IMR-90 (cell line): ENCODE measurements at regions not wholly inside any gene's neighbourhood (a gene's known extent, or its start where the extent isn't known, plus 50 kb on each side); places are given as distances from the start of the nearest gene placed in this dataset.

Experiments
- ATAC-seq: fragments of 200-7000 bp; cut with Tn5 transposase; 2 replicates; pipeline ENCODE4 v1.9.1; 2020; ENCODE audit warnings: low read depth, mild to moderate bottlenecking, moderate library complexity
- BruUV-seq: library from RNA; stranded (reverse); fragments of 400-500 nt; replicated peaks from 2 replicates; lab custom pipeline; 2021; lab: Mats Ljungman, UMichigan
- CTCF ChIA-PET: fragments of 300-600 bp; formaldehyde crosslinking; extraction: SDS; loops from one replicate; lab custom pipeline; 2021; ENCODE audit warnings: antibody characterized with exemption; lab: Yijun Ruan, JAX
- POLR2A ChIA-PET: fragments of 300-600 bp; sonication (Branson Sonifier 250); formaldehyde crosslinking; loops from one replicate; lab custom pipeline; 2022; ENCODE audit warnings: antibody characterized with exemption; ENCODE audit not compliant: unreplicated experiment; lab: Charles Lee
- DNase-seq: peaks from one replicate; pipeline ENCODE4 v3.0.0; 2013
- H2AFZ ChIP-seq: replicated peaks from 2 replicates; pipeline ENCODE3; 2013; ENCODE audit warnings: low read length, mild to moderate bottlenecking; ENCODE audit not compliant: poor library complexity
- H2AK5ac ChIP-seq: 2 replicates; pipeline ENCODE4 v1.6.1; 2013; ENCODE audit warnings: low read depth, low read length, inconsistent platforms
- H2AK9ac ChIP-seq: replicated peaks from 2 replicates; pipeline ENCODE3; 2013; ENCODE audit warnings: mild to moderate bottlenecking, low read depth, low read length, moderate library complexity; ENCODE audit not compliant: poor library complexity
- H2BK120ac ChIP-seq: 2 replicates; pipeline ENCODE4 v1.6.1; 2013; ENCODE audit warnings: low read depth, low read length, inconsistent platforms
- H2BK15ac ChIP-seq: 3 replicates; pipeline ENCODE4 v1.6.1; 2013; ENCODE audit warnings: low read depth, low read length, inconsistent platforms
- H2BK20ac ChIP-seq: 2 replicates; pipeline ENCODE4 v1.6.1; 2013; ENCODE audit warnings: low read depth, mild to moderate bottlenecking, inconsistent platforms, low read length, moderate library complexity
- H2BK5ac ChIP-seq: 2 replicates; pipeline ENCODE4 v1.6.1; 2013; ENCODE audit warnings: mild to moderate bottlenecking, low read depth, low read length, inconsistent platforms; ENCODE audit not compliant: poor library complexity, severe bottlenecking
- H3K14ac ChIP-seq: replicated peaks from 2 replicates; pipeline ENCODE4 v1.6.1; 2013; ENCODE audit warnings: low read depth, low read length, inconsistent platforms
- H3K18ac ChIP-seq: 2 replicates; pipeline ENCODE4 v1.6.1; 2013; ENCODE audit warnings: low read depth, low read length, control low read depth
- H3K23ac ChIP-seq: 2 replicates; pipeline ENCODE4 v1.6.1; 2013; ENCODE audit warnings: low read depth, low read length, inconsistent platforms
- H3K27ac ChIP-seq: 2 replicates; pipeline ENCODE4 v1.5.1; 2013; ENCODE audit warnings: mild to moderate bottlenecking, control low read depth, low read length; ENCODE audit not compliant: insufficient read depth
- H3K27me3 ChIP-seq: 2 replicates; pipeline ENCODE4 v1.6.1; 2013; ENCODE audit warnings: low read length; ENCODE audit not compliant: control insufficient read depth, insufficient read depth
- H3K36me3 ChIP-seq: 2 replicates; pipeline ENCODE4 v1.6.1; 2013; ENCODE audit warnings: low read length, mixed read lengths; ENCODE audit not compliant: control insufficient read depth, insufficient read depth
- H3K4ac ChIP-seq: 2 replicates; pipeline ENCODE4 v1.6.1; 2013; ENCODE audit warnings: low read depth, low read length, inconsistent platforms
- H3K4me1 ChIP-seq: 2 replicates; pipeline ENCODE4 v1.6.1; 2013; ENCODE audit warnings: low read length, mixed read lengths; ENCODE audit not compliant: control insufficient read depth, insufficient read depth
- H3K4me2 ChIP-seq: 2 replicates; pipeline ENCODE4 v1.6.1; 2013; ENCODE audit warnings: low read depth, mild to moderate bottlenecking, control low read depth, low read length, moderate library complexity
- H3K4me3 ChIP-seq: 2 replicates; pipeline ENCODE4 v1.5.1; 2013; ENCODE audit warnings: low read depth, mild to moderate bottlenecking, control low read depth, low read length, moderate library complexity; ENCODE audit not compliant: insufficient read depth
- H3K56ac ChIP-seq: 2 replicates; pipeline ENCODE4 v1.6.1; 2013; ENCODE audit warnings: low read length, inconsistent platforms; ENCODE audit not compliant: insufficient read depth; ENCODE audit errors: extremely low read depth
- H3K79me1 ChIP-seq, 2 experiments: 2 replicates each; pipeline ENCODE4 v1.6.1; 2013; ENCODE audit warnings: low read length in 2 of 2, inconsistent platforms in 1 of 2, low read depth in 1 of 2
- H3K9ac ChIP-seq: 2 replicates; pipeline ENCODE4 v1.6.1; 2013; ENCODE audit warnings: low read depth, low read length, control low read depth
- H3K9me1 ChIP-seq: 2 replicates; pipeline ENCODE4 v1.6.1; 2013; ENCODE audit warnings: low read length, inconsistent platforms; ENCODE audit not compliant: insufficient read depth
- H3K9me3 ChIP-seq: 2 replicates; pipeline ENCODE4 v1.6.1; 2013; ENCODE audit warnings: low read length; ENCODE audit not compliant: control insufficient read depth, insufficient read depth
- H4K20me1 ChIP-seq: 2 replicates; pipeline ENCODE4 v1.6.1; 2013; ENCODE audit warnings: low read length, inconsistent platforms; ENCODE audit not compliant: insufficient read depth
- H4K5ac ChIP-seq: 2 replicates; pipeline ENCODE4 v1.6.1; 2013; ENCODE audit warnings: mild to moderate bottlenecking, low read depth, low read length, control low read depth
- H4K8ac ChIP-seq, 2 experiments: 2 replicates each; pipeline ENCODE4 v1.6.1; 2013; ENCODE audit warnings: low read depth in 2 of 2, low read length in 2 of 2, control low read depth in 1 of 2, inconsistent platforms in 1 of 2
- H4K91ac ChIP-seq: 2 replicates; pipeline ENCODE4 v1.6.1; 2013; ENCODE audit warnings: low read depth, low read length, inconsistent platforms; ENCODE audit not compliant: insufficient read depth
- BHLHE40 ChIP-seq: fragments of 150-350 bp; IDR thresholded peaks from 2 replicates; pipeline ENCODE4 v1.6.1; 2016; ENCODE audit warnings: mild to moderate bottlenecking, low read depth, low read length
- CEBPB ChIP-seq: IDR thresholded peaks from 2 replicates; pipeline ENCODE4 v1.6.1; 2012; ENCODE audit warnings: low read depth, low read length, improper control_type of control experiment
- CHD1 ChIP-seq: IDR thresholded peaks from 2 replicates; pipeline ENCODE4 v1.6.1; 2012; ENCODE audit warnings: low read depth, low read length, improper control_type of control experiment
- CTCF ChIP-seq: conservative IDR thresholded peaks from 2 replicates; pipeline ENCODE4 v1.5.1; 2012; ENCODE audit warnings: mild to moderate bottlenecking, low read depth, low read length, improper control_type of control experiment
- ELK1 ChIP-seq: fragments of 150-350 bp; IDR thresholded peaks from 2 replicates; pipeline ENCODE4 v1.6.1; 2016; ENCODE audit warnings: low read depth, mild to moderate bottlenecking, low read length, moderate library complexity, borderline replicate concordance
- FOS ChIP-seq: fragments of 150-350 bp; IDR thresholded peaks from 2 replicates; pipeline ENCODE4 v1.6.1; 2016; ENCODE audit warnings: low read depth, low read length
- MAFK ChIP-seq: IDR thresholded peaks from 2 replicates; pipeline ENCODE4 v1.6.1; 2012; ENCODE audit warnings: low read depth, low read length, improper control_type of control experiment
- MAZ ChIP-seq: IDR thresholded peaks from 2 replicates; pipeline ENCODE4 v1.6.1; 2012; ENCODE audit warnings: low read depth, mild to moderate bottlenecking, low read length, improper control_type of control experiment, moderate library complexity, borderline replicate concordance
- MXI1 ChIP-seq: IDR thresholded peaks from 2 replicates; pipeline ENCODE4 v1.6.1; 2012; ENCODE audit warnings: low read depth, mild to moderate bottlenecking, low read length, moderate library complexity, borderline replicate concordance
- NFE2L2 ChIP-seq: fragments of 150-350 bp; IDR thresholded peaks from 2 replicates; pipeline ENCODE4 v1.6.1; 2016; ENCODE audit warnings: low read depth, mild to moderate bottlenecking, low read length
- POLR2A ChIP-seq: IDR thresholded peaks from 2 replicates; pipeline ENCODE4 v1.6.1; 2012; ENCODE audit warnings: mild to moderate bottlenecking, low read depth, low read length
- RAD21 ChIP-seq: IDR thresholded peaks from 2 replicates; pipeline ENCODE4 v1.6.1; 2012; ENCODE audit warnings: low read length, improper control_type of control experiment
- RCOR1 ChIP-seq: IDR thresholded peaks from 2 replicates; pipeline ENCODE4 v1.6.1; 2012; ENCODE audit warnings: mild to moderate bottlenecking, low read length, improper control_type of control experiment; ENCODE audit not compliant: insufficient replicate concordance
- RFX5 ChIP-seq: IDR thresholded peaks from 2 replicates; pipeline ENCODE4 v1.8.0; 2012; ENCODE audit warnings: low read depth, mild to moderate bottlenecking, low read length, moderate library complexity
- SMC3 ChIP-seq: fragments of 150-350 bp; IDR thresholded peaks from 2 replicates; pipeline ENCODE4 v1.6.1; 2016; ENCODE audit warnings: low read depth, mild to moderate bottlenecking, antibody characterized with exemption, low read length, moderate library complexity
- USF2 ChIP-seq: fragments of 150-350 bp; IDR thresholded peaks from 2 replicates; pipeline ENCODE4 v1.6.1; 2017; ENCODE audit warnings: mild to moderate bottlenecking, antibody characterized with exemption, low read length, low read depth
- WGBS, 2 experiments: methylation state at CpG; one replicate each; pipeline versions ENCODE4 v1.1.5 to v1.1.7; 2013; ENCODE audit warnings: missing lambda C conversion rate in 2 of 2; ENCODE audit not compliant: insufficient read length in 1 of 2; ENCODE audit errors: extremely low coverage in 2 of 2; 5-methylcytosine and 5-hydroxymethylcytosine counted together
- dilution Hi-C: fragments of 300-500 bp; cut with HindIII; formaldehyde crosslinking; loops from one replicate; pipeline ENCODE4 v1.14.3; 2018; ENCODE audit warnings: low sequenced_read_pairs; ENCODE audit not compliant: unreplicated experiment
- in situ Hi-C: fragments of 300-500 bp; cut with MboI; formaldehyde crosslinking; loops from 3 replicates; pipeline ENCODE4 v1.14.3; 2019; ENCODE audit warnings: low sequenced_read_pairs, inconsistent platforms, mixed read lengths
- intact Hi-C: fragments of 100-400 bp; cut with micrococcal nuclease; formaldehyde crosslinking; loops from 2 replicates; pipeline ENCODE4 v1.10.0; 2022

GRCh38 chr9:87786876-87787275 lies 61.0 kb downstream of the CTSL start:
- no peak overlapping the region for H3K27ac ChIP-seq
- H2BK5ac ChIP-seq: no peak overlapping the region
- peaks cover 3% of the 10 kb centered on the region for H3K27me3 ChIP-seq
- no peak overlapping the region for H3K18ac ChIP-seq
- no peaks in the 10 kb centered on the region for H3K79me1 ChIP-seq
- H3K9me3 ChIP-seq: no peaks in the 10 kb centered on the region
- no peak overlapping the region for H2AK5ac ChIP-seq
- no peak overlapping the region for H3K14ac ChIP-seq
- in situ Hi-C loops (no loop called here), intact Hi-C loops (no loop called here), dilution Hi-C loops (no loop called here)
- H4K91ac ChIP-seq: no peak overlapping the region
- ChIA-PET CTCF (no interaction called here), POLR2A (interaction anchor here (0.7 kb wide), 1 partner anchor 583 kb away, joined by 4 read pairs; no protein-coding TSS in a partner anchor)
- no peaks in the 10 kb centered on the region for H3K9me1 ChIP-seq
- TF ChIP-seq MXI1 (no peak), NFE2L2 (no peak), SMC3 (no peak), BHLHE40 (no peak), MAFK (no peak), USF2 (no peak), RFX5 (no peak), FOS (no peak), CHD1 (no peak), CEBPB (no peak), MAZ (no peak), ELK1 (no peak), RCOR1 (no peak), CTCF (no peak), POLR2A (no peak), RAD21 (no peak)
- no peak overlapping the region for H3K4ac ChIP-seq
- no peak overlapping the region for H3K23ac ChIP-seq
- no peak overlapping the region for H3K4me2 ChIP-seq
- no TSS peak for BruUV-seq
- no peak overlapping the region for H3K9ac ChIP-seq
- H2BK20ac ChIP-seq: no peak overlapping the region
- no peak overlapping the region for H2BK120ac ChIP-seq
- H4K5ac ChIP-seq: no peak overlapping the region
- no peak overlapping the region for H3K4me3 ChIP-seq
- 0% methylated on average over 1 of the region's 2 CpGs; no CpG with 5 or more reads in 1 of the 2 experiments for WGBS, 2 experiments
- no peak overlapping the region for H2AFZ ChIP-seq
- DNase-seq: no peak
- H3K4me1 ChIP-seq: no peaks in the 10 kb centered on the region
- no peak for ATAC-seq
- H3K36me3 ChIP-seq: no peaks in the 10 kb centered on the region
- no peaks in the 10 kb centered on the region; the same call in 1 of the 2 replicates for H4K20me1 ChIP-seq
- H4K8ac ChIP-seq: no peak overlapping the region
- no peak overlapping the region for H3K56ac ChIP-seq
- H2BK15ac ChIP-seq: no peak overlapping the region
- H2AK9ac ChIP-seq: no peak overlapping the region
